ENCODE measurements at regions not wholly inside any gene's neighbourhood (a gene's known extent, or its start where the extent isn't known, plus 50 kb on each side); places are given as distances from the start of the nearest gene placed in this dataset.

DNA sequence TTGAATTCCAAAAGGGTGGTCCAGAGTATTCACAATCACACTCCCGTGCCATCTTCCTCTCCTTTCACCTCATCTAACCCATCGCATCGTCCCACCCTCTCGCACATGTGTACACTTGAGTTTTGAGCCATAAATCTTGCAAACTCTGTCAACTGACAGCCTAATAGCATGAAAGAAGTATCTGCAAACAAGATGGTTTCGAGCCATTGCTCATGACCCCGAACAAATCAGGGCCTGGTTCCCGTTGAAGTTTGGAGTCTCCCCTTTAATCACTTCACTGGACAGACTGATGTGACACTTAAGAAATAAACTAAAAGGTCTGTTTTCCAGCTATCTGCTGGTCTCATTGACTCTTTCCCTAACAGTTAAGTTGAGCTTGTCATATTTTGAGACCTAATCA, 223.6 kb upstream of the SOX5 start:
- DNase-seq (ENCODE audit: low read depth, low spot score) = no peak
- H3K9me3 ChIP-seq (ENCODE audit: control insufficient read depth in 1 of 2, insufficient read depth in 1 of 2, low read depth in 1 of 2, low read length in 2 of 2) = peaks cover 4 to 21% of the 10 kb centered on the region in 2 experiments; a peak in 3 of 4 replicates
- TF ChIP-seq EZH2 (IDR thresholded peaks at IDR 0.05) = no peak
- TF ChIP-seq ZNF274 (IDR thresholded peaks at IDR 0.05; ENCODE audit: low read depth, low read length) = no peak
- TF ChIP-seq, protein P1, sequence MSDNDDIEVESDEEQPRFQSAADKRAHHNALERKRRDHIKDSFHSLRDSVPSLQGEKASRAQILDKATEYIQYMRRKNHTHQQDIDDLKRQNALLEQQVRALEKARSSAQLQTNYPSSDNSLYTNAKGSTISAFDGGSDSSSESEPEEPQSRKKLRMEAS (IDR thresholded peaks at IDR 0.05) = no peak
- no peak for TF ChIP-seq SRF (IDR thresholded peaks at IDR 0.05; ENCODE audit: low read depth)
- no peak for TF ChIP-seq YY1 (IDR thresholded peaks at IDR 0.05; ENCODE audit: extremely low read depth, insufficient replicate concordance, low read depth, low read length)
- no peak for TF ChIP-seq POLR2A (IDR thresholded peaks at IDR 0.05; ENCODE audit: borderline replicate concordance, extremely low read depth, insufficient read depth, insufficient read length)
- no peak for TF ChIP-seq EZH2phosphoT487 (IDR thresholded peaks at IDR 0.05; ENCODE audit: borderline replicate concordance)
- TF ChIP-seq CEBPB (IDR thresholded peaks at IDR 0.05; ENCODE audit: low read depth) = no peak
- TF ChIP-seq FOSL1 (IDR thresholded peaks at IDR 0.05; ENCODE audit: low read depth) = no peak
- TF ChIP-seq SP1 (IDR thresholded peaks at IDR 0.05; ENCODE audit: low read depth) = no peak
- TF ChIP-seq, protein P2, sequence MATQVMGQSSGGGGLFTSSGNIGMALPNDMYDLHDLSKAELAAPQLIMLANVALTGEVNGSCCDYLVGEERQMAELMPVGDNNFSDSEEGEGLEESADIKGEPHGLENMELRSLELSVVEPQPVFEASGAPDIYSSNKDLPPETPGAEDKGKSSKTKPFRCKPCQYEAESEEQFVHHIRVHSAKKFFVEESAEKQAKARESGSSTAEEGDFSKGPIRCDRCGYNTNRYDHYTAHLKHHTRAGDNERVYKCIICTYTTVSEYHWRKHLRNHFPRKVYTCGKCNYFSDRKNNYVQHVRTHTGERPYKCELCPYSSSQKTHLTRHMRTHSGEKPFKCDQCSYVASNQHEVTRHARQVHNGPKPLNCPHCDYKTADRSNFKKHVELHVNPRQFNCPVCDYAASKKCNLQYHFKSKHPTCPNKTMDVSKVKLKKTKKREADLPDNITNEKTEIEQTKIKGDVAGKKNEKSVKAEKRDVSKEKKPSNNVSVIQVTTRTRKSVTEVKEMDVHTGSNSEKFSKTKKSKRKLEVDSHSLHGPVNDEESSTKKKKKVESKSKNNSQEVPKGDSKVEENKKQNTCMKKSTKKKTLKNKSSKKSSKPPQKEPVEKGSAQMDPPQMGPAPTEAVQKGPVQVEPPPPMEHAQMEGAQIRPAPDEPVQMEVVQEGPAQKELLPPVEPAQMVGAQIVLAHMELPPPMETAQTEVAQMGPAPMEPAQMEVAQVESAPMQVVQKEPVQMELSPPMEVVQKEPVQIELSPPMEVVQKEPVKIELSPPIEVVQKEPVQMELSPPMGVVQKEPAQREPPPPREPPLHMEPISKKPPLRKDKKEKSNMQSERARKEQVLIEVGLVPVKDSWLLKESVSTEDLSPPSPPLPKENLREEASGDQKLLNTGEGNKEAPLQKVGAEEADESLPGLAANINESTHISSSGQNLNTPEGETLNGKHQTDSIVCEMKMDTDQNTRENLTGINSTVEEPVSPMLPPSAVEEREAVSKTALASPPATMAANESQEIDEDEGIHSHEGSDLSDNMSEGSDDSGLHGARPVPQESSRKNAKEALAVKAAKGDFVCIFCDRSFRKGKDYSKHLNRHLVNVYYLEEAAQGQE (IDR thresholded peaks at IDR 0.05; ENCODE audit: low read depth) = no peak
- TF ChIP-seq EGR1 (IDR thresholded peaks at IDR 0.05; ENCODE audit: low read depth) = no peak
- TF ChIP-seq JUND (IDR thresholded peaks at IDR 0.05) = no peak
- TF ChIP-seq, protein P3, sequence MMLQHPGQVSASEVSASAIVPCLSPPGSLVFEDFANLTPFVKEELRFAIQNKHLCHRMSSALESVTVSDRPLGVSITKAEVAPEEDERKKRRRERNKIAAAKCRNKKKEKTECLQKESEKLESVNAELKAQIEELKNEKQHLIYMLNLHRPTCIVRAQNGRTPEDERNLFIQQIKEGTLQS (IDR thresholded peaks at IDR 0.05) = no peak
- no peak for TF ChIP-seq ELF1 (IDR thresholded peaks at IDR 0.05; ENCODE audit: borderline replicate concordance, low read depth)
- no peak for TF ChIP-seq RAD21 (IDR thresholded peaks at IDR 0.05; ENCODE audit: low read depth)
- no peaks in the 10 kb centered on the region for H3K79me2 ChIP-seq (ENCODE audit: insufficient read depth, low read length)
- H3K4me3 ChIP-seq (replicated peaks in 1 of 2; ENCODE audit: low read depth in 1 of 2, low read length in 2 of 2) = no peak overlapping the region
- H4K20me1 ChIP-seq (ENCODE audit: insufficient read depth) = no peaks in the 10 kb centered on the region
- H2AFZ ChIP-seq (ENCODE audit: low read depth, low read length, poor library complexity, severe bottlenecking) = no peak overlapping the region
- BruUV-seq (replicated peaks) = no TSS peak
- no peaks in the 10 kb centered on the region for H3K36me3 ChIP-seq (ENCODE audit: control insufficient read depth in 1 of 2, insufficient read depth in 2 of 2, low read length in 2 of 2)
- no peak for ATAC-seq
- H3K4me2 ChIP-seq (ENCODE audit: low read length) = no peak overlapping the region
- H3K9ac ChIP-seq (ENCODE audit: low read length) = no peak overlapping the region
- ChIA-PET RAD21 (ENCODE audit: low non-redundant PET in 1 of 2, low total read pairs in 2 of 2, uncharacterized antibody in 2 of 2, unreplicated experiment in 2 of 2) (no interaction called here), POLR2A (no interaction called here), CTCF (no interaction called here)
- intact Hi-C loops (cut with micrococcal nuclease) = no loop called here
- H3K4me1 ChIP-seq (ENCODE audit: control insufficient read depth in 1 of 2, insufficient read depth in 2 of 2, low read length in 2 of 2) = no peaks in the 10 kb centered on the region
- no peaks in the 10 kb centered on the region for H3K9me2 ChIP-seq (ENCODE audit: insufficient read depth)
- H3K27me3 ChIP-seq (ENCODE audit: insufficient read depth, low read length) = no peaks in the 10 kb centered on the region
- H3K27ac ChIP-seq (ENCODE audit: low read depth, low read length) = no peak overlapping the region

All from HCT116 (cell line).